Body of pancreas (tissue), 4 donors: ENCODE measurements at regions not wholly inside any gene's neighbourhood (a gene's known extent, or its start where the extent isn't known, plus 50 kb on each side); places are given as distances from the start of the nearest gene placed in this dataset.

Source experiments
- ATAC-seq: fragments of 150-250 bp; one replicate; pipeline ENCODE4 v1.9.1; 2016
- DNase-seq, 4 donors: peaks; one replicate each; pipeline ENCODE4 v3.0.0-alpha.2; 2019
- H3K27ac ChIP-seq, 4 donors: fragments of 200-600 bp; sonication (generic); 1 replicate in 3 of 4; 2 replicates in 1 of 4; pipeline versions ENCODE4 v1.5.1 to v1.6.1; 2016 to 2019; ENCODE audit warnings: mild to moderate bottlenecking in 1 of 4, mixed read lengths in 1 of 4, moderate library complexity in 1 of 4
- H3K27me3 ChIP-seq, 2 donors: fragments of 200-600 bp; sonication (generic); one replicate each; pipeline ENCODE4 v1.6.0; 2016; ENCODE audit warnings: mild to moderate bottlenecking in 1 of 2
- H3K36me3 ChIP-seq, 2 donors: fragments of 200-600 bp; sonication (generic); replicated peaks in 1 of 2; 2 replicates each; pipeline ENCODE4 v1.5.1; 2016; ENCODE audit warnings: low read depth in 2 of 2; ENCODE audit not compliant: insufficient read depth in 1 of 2
- H3K4me1 ChIP-seq: fragments of 200-600 bp; sonication (generic); one replicate; pipeline ENCODE4 v1.6.0; 2016
- H3K4me3 ChIP-seq, 2 donors: fragments of 200-600 bp; sonication (generic); 1 replicate in 1 of 2; 2 replicates in 1 of 2; pipeline ENCODE4 v1.5.1; 2016 to 2019
- H3K9me3 ChIP-seq, 3 donors: fragments of 200-600 bp; sonication (generic); 1 replicate in 2 of 3; 2 replicates in 1 of 3; pipeline ENCODE4 v1.5.1; 2016
- CTCF ChIP-seq, 7 experiments: fragments of 450-650 bp in 4 of 7; fragments of 200-600 bp in 3 of 7; sonication (generic) in 3 of 7; IDR thresholded peaks; one replicate each; pipeline ENCODE4 v1.5.1; 2016 to 2019; ENCODE audit warnings: antibody characterized with exemption in 7 of 7
- POLR2A ChIP-seq, 3 donors: fragments of 450-650 bp; IDR thresholded peaks; one replicate each; pipeline ENCODE4 v1.6.1; 2016; ENCODE audit warnings: antibody characterized with exemption in 3 of 3, mild to moderate bottlenecking in 2 of 3
- WGBS, 2 donors: methylation state at CpG; one replicate each; pipeline ENCODE4 v1.1.5; 2017; 5-methylcytosine and 5-hydroxymethylcytosine counted together
- intact Hi-C: fragments of 100-400 bp; cut with DNase I; formaldehyde crosslinking; loops from one replicate; pipeline ENCODE4 v1.15.1; 2023

- H3K27ac ChIP-seq = no peak overlapping the region
- DNase-seq (peak in 1 of 4 donors; percentile 1), ATAC-seq (no peak)
- no peak overlapping the region for H3K4me3 ChIP-seq
- intact Hi-C loops = no loop called here
- no peaks in the 10 kb centered on the region for H3K9me3 ChIP-seq
- no peaks in the 10 kb centered on the region for H3K27me3 ChIP-seq
- WGBS, 2 donors = 38 to 43% methylated on average over 3 of the region's 3 CpGs
- no peaks in the 10 kb centered on the region for H3K36me3 ChIP-seq
- TF ChIP-seq CTCF (IDR thresholded peaks at IDR 0.05) = no peak
- no peak for TF ChIP-seq POLR2A (IDR thresholded peaks at IDR 0.05)
- H3K4me1 ChIP-seq = no peaks in the 10 kb centered on the region
Observed at GRCh38 chr20:58140787-58141425, 87.5 kb downstream of the ANKRD60 start.

GRCh38 chr20:58139849-58140786 is 88.3 kb downstream of the ANKRD60 start:
- H3K27ac ChIP-seq = no peak overlapping the region
- H3K4me1 ChIP-seq = no peaks in the 10 kb centered on the region
- WGBS, 2 donors = 54 to 55% methylated on average over 18 to 19 of the region's 19 CpGs
- no peak overlapping the region for H3K4me3 ChIP-seq
- H3K9me3 ChIP-seq = no peaks in the 10 kb centered on the region
- ATAC-seq (no peak), DNase-seq (no peak)
- intact Hi-C loops = no loop called here
- no peaks in the 10 kb centered on the region for H3K27me3 ChIP-seq
- TF ChIP-seq POLR2A (IDR thresholded peaks at IDR 0.05) = no peak
- no peak for TF ChIP-seq CTCF (IDR thresholded peaks at IDR 0.05)
- no peaks in the 10 kb centered on the region for H3K36me3 ChIP-seq

- Histone ChIP-seq H3K27me3 (no peaks in the 10 kb centered on the region), H3K4me3 (no peak overlapping the region), H3K4me1 (no peaks in the 10 kb centered on the region), H3K9me3 (no peaks in the 10 kb centered on the region), H3K36me3 (no peaks in the 10 kb centered on the region), H3K27ac (no peak overlapping the region)
- 58 to 70% methylated on average over 6 of the region's 6 CpGs for WGBS, 2 donors
- ATAC-seq = no peak
- TF ChIP-seq CTCF (IDR thresholded peaks at IDR 0.05) (no peak), POLR2A (IDR thresholded peaks at IDR 0.05) (no peak)
- DNase-seq = no peak
- intact Hi-C loops = no loop called here
Observed at GRCh38 chr20:58138395-58138794, 90.1 kb downstream of the ANKRD60 start.

GRCh38 chr20:58137651-58138265 is 90.7 kb downstream of the ANKRD60 start:
- no peak for TF ChIP-seq CTCF (IDR thresholded peaks at IDR 0.05)
- no peak for TF ChIP-seq POLR2A (IDR thresholded peaks at IDR 0.05)
- no peak for DNase-seq
- no peaks in the 10 kb centered on the region for H3K36me3 ChIP-seq
- H3K4me3 ChIP-seq = no peak overlapping the region
- no peaks in the 10 kb centered on the region for H3K4me1 ChIP-seq
- ATAC-seq = no peak
- intact Hi-C loops = no loop called here
- H3K9me3 ChIP-seq = no peaks in the 10 kb centered on the region
- H3K27ac ChIP-seq = no peak overlapping the region
- no peaks in the 10 kb centered on the region for H3K27me3 ChIP-seq
- WGBS, 2 donors = 59 to 70% methylated on average over 9 of the region's 9 CpGs
